HUES48 (cell line): ENCODE measurements at regions not wholly inside any gene's neighbourhood (a gene's known extent, or its start where the extent isn't known, plus 50 kb on each side); places are given as distances from the start of the nearest gene placed in this dataset.

Experiments
- H3K27ac ChIP-seq: one replicate; pipeline ENCODE4 v1.7.0; 2013; ENCODE audit warnings: low read depth, low read length, inconsistent platforms
- H3K27me3 ChIP-seq: 2 replicates; pipeline ENCODE4 v1.6.1; 2013; ENCODE audit warnings: mild to moderate bottlenecking, low read length; ENCODE audit not compliant: control insufficient read depth, insufficient read depth
- H3K36me3 ChIP-seq: 2 replicates; pipeline ENCODE4 v1.6.1; 2013; ENCODE audit warnings: low read length; ENCODE audit not compliant: control insufficient read depth, insufficient read depth
- H3K4me1 ChIP-seq: 2 replicates; pipeline ENCODE4 v1.6.1; 2013; ENCODE audit warnings: mild to moderate bottlenecking, low read length; ENCODE audit not compliant: control insufficient read depth, insufficient read depth
- H3K4me3 ChIP-seq: 2 replicates; pipeline ENCODE4 v1.5.1; 2013; ENCODE audit warnings: mild to moderate bottlenecking, low read depth, low read length
- H3K9ac ChIP-seq: 2 replicates; pipeline ENCODE4 v1.6.1; 2013; ENCODE audit warnings: mild to moderate bottlenecking, low read depth, low read length, moderate library complexity
- H3K9me3 ChIP-seq: 2 replicates; pipeline ENCODE4 v1.6.1; 2013; ENCODE audit warnings: low read length; ENCODE audit not compliant: control insufficient read depth, insufficient read depth

DNA sequence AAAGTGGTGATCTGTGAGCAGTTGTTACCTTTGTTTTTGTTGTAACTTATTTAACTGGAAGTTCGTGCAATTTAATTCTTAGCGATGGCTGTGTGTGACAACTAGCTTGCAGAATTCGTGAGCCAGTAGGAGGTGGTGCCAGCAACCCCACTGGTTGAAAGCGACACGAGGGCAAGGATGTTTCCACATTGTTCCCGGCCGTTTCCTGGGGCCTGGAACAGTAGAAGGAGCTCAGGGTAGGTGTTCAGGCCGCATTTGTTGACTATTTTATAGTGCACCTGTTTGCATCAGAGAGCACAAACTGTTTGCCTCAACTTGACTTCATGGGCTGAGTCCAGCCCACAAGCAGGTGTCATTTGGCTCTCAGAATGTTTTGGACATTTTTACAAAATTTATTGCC is 112.1 kb upstream of the PTPN1 start:
- no peak overlapping the region for H3K27ac ChIP-seq
- H3K36me3 ChIP-seq, result no peaks in the 10 kb centered on the region
- H3K27me3 ChIP-seq, result no peaks in the 10 kb centered on the region
- H3K9ac ChIP-seq, result no peak overlapping the region
- no peaks in the 10 kb centered on the region for H3K4me1 ChIP-seq
- H3K9me3 ChIP-seq, result no peaks in the 10 kb centered on the region
- no peak overlapping the region for H3K4me3 ChIP-seq

DNA sequence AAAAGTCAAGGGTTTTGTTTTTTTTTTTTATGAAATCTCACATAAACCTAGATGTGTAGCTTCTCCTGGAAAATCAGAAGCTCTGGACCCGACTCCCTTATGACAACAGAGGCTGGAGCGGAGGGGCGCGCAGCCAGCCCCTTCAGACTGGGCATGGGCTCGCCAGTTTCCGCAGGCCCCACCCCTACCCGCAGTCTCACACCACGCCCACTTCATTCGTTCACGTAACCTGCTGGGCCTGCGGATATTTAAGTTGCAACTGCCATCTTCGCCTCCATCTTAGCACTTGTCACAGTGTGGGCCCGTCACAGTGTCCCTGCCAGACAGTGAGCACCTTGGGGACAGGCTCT is 111.7 kb upstream of the PTPN1 start:
- H3K4me1 ChIP-seq, result no peaks in the 10 kb centered on the region
- H3K9me3 ChIP-seq, result no peaks in the 10 kb centered on the region
- H3K27me3 ChIP-seq, result no peaks in the 10 kb centered on the region
- H3K9ac ChIP-seq, result no peak overlapping the region
- no peak overlapping the region for H3K27ac ChIP-seq
- H3K36me3 ChIP-seq, result no peaks in the 10 kb centered on the region
- H3K4me3 ChIP-seq, result no peak overlapping the region

DNA sequence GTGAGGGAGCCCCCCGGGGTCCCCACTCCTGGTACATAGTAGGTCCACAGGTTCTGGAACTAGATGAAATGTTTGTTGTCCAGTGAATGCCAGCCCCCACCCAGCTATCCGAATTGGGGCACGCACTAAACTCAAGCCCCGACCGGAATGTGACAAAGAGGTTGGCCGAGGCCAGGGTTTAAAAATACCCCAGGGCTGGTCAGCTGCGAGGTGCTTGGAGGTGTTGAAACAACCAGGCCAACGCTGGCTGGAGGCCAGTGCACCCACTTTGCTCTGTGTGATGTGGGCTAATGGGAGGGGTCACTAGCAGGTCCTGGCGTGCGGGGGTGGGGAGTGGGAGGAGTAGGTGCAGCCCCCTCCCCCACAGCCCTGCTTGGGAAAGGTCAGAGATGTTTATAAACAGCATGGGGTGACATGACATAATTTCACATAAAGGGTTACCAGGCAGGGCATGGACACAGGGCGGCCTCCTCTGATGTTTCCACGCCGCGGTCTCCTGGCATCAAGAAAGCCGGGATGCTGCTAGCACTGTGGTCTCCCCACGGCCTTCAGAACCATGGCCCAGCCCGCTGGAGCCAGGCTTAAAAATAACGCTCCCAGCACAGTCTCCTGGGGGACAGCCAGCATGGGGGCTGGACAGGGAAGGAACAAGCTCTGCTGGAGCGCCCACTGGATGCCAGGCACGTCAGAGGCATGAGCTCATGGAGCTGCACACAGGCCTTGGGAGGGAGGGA is 111.2 kb upstream of the PTPN1 start:
- no peak overlapping the region for H3K27ac ChIP-seq
- no peak overlapping the region for H3K9ac ChIP-seq
- no peak overlapping the region for H3K4me3 ChIP-seq
- H3K4me1 ChIP-seq, result no peaks in the 10 kb centered on the region
- H3K9me3 ChIP-seq, result no peaks in the 10 kb centered on the region
- no peaks in the 10 kb centered on the region for H3K36me3 ChIP-seq
- H3K27me3 ChIP-seq, result no peaks in the 10 kb centered on the region

DNA sequence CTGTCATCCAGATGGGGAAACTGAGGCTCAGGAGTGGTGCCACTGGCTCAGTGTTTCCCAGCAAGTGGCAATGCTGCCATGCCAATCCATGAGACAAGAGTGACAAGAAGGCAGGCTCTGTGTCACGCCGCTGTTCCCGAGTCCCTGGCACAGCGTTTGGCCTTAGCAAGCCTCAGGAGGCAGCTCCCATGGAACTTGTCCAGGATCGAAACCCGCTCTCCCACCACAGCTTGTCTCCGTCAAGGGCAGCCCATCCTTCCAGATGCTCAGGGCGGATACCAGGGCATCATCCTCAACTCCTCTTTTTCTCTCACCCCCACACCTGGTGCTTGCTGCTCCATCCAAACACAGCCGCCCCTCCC is 110.6 kb upstream of the PTPN1 start:
- Histone ChIP-seq H3K36me3 (no peaks in the 10 kb centered on the region), H3K9ac (no peak overlapping the region), H3K4me1 (no peaks in the 10 kb centered on the region), H3K9me3 (no peaks in the 10 kb centered on the region), H3K27me3 (no peaks in the 10 kb centered on the region), H3K4me3 (no peak overlapping the region), H3K27ac (no peak overlapping the region)

DNA sequence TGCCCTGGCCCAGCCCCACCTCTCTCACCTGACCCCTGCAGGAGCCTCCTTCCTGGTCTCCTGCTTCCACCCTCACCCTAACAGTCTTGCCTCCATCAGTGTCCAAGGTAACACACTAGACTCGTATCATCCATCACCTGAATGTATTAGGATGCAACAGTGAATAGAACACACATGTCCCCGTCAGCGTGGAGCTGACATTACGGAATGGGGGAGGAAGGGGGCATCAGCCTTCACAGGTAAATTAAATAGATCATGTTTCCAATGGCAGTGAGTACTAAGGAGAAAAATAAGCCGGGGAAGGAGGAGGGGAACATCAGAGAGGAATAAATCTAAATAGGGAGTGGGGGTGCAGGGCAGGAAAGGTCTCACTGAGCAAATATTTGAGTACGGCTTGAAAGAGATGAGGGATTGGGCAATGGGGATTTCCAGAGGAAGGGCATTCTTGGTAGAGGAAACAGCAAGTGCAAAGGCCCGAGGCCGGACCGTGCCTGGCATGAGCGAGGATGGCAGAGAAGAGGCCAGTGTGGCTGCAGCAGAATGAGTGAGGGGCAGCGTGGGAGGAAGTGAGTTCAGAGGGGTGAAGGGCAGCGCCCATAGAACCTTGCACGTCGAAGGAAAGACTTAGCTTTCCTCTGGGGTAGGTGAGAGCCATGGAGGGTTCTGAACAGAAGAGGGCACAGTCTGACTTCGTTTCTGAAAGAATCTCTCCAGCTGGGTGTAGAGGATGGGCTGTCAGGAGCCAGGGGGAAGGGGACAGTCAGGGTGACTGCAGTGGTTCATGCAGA is 110.1 kb upstream of the PTPN1 start:
- no peaks in the 10 kb centered on the region for H3K27me3 ChIP-seq
- H3K4me3 ChIP-seq, result no peak overlapping the region
- H3K9ac ChIP-seq, result no peak overlapping the region
- no peaks in the 10 kb centered on the region for H3K9me3 ChIP-seq
- H3K4me1 ChIP-seq, result no peaks in the 10 kb centered on the region
- H3K27ac ChIP-seq, result no peak overlapping the region
- no peaks in the 10 kb centered on the region for H3K36me3 ChIP-seq

DNA sequence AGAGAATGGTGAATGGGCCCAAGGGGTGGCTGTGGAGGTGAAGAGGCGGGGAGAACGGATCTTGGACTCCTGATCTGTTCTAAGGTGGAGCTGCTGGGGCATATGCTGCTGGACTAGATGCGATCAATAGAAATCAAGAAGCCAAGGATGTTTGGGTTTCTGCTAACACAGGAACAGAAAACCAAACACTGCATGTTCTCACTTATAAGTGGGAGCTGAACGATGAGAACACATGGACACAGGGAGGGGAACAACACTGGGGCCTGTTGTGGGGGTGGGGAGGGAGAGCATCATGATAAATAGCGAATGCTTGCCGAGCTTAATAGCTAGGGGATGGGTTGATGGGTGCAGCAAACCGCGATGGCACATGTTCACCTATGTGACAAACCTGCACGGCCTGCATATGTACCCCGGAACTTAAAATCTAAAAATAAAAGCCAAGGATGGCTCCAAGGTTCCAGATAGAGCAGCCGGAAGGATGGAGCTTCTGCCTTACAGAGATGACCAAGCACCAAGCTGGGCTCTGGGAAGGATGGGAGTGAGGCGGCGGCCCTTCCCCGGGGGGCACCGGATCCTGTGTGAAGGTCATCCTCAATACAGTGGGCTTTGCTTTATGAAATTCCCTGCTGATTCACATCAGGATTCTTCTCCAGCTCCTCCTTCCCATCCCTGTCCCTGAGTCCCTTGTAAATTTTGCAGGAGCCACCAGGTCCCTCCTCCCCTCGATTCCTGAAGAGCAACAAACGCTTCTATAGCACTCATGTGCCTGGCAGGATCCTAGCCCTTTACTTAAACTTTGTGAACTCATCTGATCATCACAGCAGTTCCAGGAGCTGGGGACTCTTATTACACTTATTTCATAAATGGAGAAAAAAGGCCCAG is 109.2 kb upstream of the PTPN1 start:
- H3K4me3 ChIP-seq, result no peak overlapping the region
- H3K27me3 ChIP-seq, result no peaks in the 10 kb centered on the region
- no peaks in the 10 kb centered on the region for H3K36me3 ChIP-seq
- no peak overlapping the region for H3K27ac ChIP-seq
- H3K9me3 ChIP-seq, result no peaks in the 10 kb centered on the region
- H3K4me1 ChIP-seq, result no peaks in the 10 kb centered on the region
- H3K9ac ChIP-seq, result no peak overlapping the region

DNA sequence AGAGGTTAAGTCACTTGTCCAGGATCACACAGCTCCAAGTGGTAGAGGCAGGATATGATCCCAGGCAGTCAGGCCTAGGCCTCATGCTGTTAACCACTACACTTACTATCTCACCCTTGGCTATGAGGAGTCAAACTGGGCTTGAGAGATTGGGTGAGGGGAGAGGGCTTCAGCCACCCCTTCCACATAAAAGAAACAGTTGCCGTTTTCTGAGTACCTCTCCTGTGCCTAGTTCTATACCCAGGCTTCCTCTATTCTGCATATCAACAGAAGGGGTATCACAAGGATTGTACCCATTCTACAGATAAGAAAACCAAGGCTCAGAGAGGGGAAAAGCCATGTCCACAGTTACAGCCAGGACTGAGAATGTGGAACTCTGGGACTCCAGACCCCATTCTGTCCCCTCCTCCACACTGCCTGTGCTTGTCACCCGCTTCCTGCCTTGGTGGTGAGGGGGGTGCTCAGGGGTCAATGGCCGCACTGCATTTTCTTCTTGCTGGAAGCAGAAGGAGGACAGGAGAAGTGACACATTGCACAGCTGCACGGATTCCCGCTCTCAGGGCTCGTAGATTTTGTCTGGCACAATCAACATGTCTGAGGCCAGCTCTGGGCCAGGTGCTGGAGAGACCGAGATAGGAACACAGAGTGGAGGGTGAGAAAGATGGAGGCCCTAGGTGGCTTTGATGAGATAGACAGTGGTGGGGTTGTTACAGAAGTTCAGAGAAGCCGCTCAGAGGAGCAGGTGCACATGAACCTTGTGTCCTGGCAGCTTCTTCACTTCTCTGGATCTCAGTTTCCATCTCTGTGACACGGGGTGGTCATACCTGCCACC is 108.4 kb upstream of the PTPN1 start:
- no peaks in the 10 kb centered on the region for H3K27me3 ChIP-seq
- no peaks in the 10 kb centered on the region for H3K4me1 ChIP-seq
- no peak overlapping the region for H3K9ac ChIP-seq
- no peaks in the 10 kb centered on the region for H3K9me3 ChIP-seq
- H3K36me3 ChIP-seq, result no peaks in the 10 kb centered on the region
- no peak overlapping the region for H3K4me3 ChIP-seq
- no peak overlapping the region for H3K27ac ChIP-seq

DNA sequence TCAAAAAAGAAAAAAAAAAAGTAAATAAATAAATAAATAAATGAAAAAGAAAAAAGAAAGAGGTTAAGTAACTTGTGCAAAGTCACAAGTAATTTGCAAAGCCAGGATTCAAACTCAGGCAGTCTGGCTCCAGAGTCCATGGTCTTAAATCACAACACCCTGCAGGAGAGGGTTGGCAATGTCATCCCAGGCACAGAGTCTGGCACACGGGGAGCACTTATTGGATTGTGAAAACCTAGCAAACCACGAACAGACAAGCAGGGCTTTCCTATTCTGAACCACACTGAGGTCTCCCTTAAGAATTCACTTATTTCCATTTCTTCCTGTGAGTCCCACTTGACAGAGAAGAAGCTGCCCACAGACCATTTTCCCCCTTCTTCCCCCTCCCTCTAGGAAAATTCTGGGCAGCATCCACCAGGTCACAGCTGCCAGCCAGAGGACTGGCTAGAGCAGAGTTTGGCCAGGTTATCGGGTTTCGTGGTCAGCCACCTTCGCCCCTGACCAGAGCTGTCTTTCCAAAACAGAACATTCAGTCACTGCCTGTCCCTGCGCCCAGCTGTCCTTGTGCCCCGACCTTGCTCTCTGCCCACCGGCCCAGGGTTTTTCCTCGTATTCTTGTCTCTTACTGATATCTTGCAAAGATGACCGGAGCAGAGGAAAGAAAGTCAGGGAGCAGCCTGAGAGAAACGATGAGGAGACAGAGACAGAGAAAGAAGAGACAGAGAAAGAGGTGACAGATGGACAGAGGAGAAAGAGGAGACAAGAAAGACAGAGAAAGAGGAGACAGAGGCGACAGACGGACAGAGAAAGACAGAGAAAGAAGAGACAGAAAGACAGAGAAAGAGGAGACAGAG is 106.4 kb upstream of the PTPN1 start:
- no peaks in the 10 kb centered on the region for H3K9me3 ChIP-seq
- H3K4me3 ChIP-seq, result no peak overlapping the region
- no peaks in the 10 kb centered on the region for H3K36me3 ChIP-seq
- H3K27ac ChIP-seq, result no peak overlapping the region
- H3K9ac ChIP-seq, result no peak overlapping the region
- no peaks in the 10 kb centered on the region for H3K27me3 ChIP-seq
- no peaks in the 10 kb centered on the region for H3K4me1 ChIP-seq

DNA sequence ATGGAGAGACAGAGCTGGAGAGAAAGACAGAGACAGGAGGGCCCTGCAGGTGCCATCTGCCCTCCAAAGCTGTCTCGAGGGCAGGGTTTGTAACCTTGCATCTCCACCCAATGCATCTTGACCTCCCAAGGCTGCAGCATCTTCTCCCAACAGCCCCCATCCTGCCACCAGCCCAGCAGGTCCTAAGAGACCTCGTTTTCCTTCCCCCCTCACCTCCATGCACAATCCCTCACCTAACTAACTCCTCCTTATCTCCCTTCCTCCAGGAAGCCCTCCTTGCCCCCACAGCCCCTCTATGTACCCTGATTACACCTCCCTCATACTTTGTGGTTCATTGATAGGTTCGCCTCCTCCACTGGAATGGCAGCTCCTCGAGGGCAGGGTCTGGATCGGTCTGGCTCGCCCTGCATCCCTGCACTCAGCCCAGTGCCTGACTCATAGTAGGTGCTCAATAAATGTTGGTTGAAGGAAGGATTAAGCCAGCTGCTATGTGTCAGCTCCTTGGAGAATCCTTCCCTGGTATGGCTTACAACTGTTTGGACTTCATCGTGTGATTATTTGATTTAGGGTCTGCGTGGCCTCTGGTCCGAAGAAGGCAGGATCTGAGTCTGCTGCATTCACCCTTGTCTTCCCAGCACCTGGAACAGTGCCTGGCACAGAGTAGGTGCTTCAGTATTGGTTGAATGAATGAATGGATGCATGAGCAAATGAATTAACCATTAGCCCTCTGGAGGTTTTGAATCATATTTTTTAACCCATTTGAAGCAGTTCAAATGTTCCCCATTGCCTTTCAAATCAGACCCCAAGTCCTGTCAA is 105.6 kb upstream of the PTPN1 start:
- Histone ChIP-seq H3K9me3 (no peaks in the 10 kb centered on the region), H3K27me3 (no peaks in the 10 kb centered on the region), H3K4me1 (no peaks in the 10 kb centered on the region), H3K9ac (no peak overlapping the region), H3K36me3 (no peaks in the 10 kb centered on the region), H3K4me3 (no peak overlapping the region), H3K27ac (no peak overlapping the region)
